ENCODE measurements at regions not wholly inside any gene's neighbourhood (a gene's known extent, or its start where the extent isn't known, plus 50 kb on each side); places are given as distances from the start of the nearest gene placed in this dataset.

DNA sequence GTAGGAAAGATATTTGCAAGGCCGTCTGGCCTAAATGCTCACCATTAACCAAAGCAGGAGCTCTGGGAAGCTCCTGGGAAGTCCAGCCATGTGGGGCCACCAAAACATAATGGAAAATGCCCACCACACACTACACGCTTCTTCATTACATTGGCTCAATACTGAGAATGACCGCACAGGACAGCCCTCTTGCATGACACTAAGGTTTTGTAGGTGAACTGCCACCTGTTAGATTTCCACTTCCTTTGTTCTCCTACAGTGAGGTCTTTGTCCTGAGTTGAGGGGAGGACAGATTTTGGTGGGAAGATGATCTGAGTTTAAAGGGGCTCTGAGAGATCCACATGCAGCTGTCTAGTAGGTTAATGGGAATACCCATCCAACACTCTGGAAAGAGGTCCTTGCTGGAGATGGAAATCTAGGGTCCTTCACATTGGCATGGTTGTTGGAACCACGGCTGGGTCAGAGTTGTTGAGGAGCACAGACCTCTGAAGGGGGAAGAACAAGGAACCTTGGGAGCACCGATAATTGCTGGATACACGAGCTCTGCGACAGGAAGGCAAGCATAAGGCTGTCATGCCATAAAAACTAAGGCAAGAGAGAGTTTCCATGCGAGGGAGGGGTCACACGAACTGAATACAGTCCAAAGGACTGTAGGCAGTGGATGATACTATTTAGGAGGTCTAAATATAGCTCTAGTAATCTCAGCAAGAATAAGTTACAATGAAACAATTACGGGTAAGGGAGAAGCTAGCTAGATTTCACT, 105.5 kb upstream of the IRF2BP2 start:
- TF ChIP-seq, protein P1, sequence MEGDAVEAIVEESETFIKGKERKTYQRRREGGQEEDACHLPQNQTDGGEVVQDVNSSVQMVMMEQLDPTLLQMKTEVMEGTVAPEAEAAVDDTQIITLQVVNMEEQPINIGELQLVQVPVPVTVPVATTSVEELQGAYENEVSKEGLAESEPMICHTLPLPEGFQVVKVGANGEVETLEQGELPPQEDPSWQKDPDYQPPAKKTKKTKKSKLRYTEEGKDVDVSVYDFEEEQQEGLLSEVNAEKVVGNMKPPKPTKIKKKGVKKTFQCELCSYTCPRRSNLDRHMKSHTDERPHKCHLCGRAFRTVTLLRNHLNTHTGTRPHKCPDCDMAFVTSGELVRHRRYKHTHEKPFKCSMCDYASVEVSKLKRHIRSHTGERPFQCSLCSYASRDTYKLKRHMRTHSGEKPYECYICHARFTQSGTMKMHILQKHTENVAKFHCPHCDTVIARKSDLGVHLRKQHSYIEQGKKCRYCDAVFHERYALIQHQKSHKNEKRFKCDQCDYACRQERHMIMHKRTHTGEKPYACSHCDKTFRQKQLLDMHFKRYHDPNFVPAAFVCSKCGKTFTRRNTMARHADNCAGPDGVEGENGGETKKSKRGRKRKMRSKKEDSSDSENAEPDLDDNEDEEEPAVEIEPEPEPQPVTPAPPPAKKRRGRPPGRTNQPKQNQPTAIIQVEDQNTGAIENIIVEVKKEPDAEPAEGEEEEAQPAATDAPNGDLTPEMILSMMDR (IDR thresholded peaks at IDR 0.05; ENCODE audit: low read length, missing control alignments), result no peak
- H3K4me3 ChIP-seq (replicated peaks; ENCODE audit: low read depth, low read length), result no peak overlapping the region
- no peak for DNase-seq (ENCODE audit: low read depth)

DNA sequence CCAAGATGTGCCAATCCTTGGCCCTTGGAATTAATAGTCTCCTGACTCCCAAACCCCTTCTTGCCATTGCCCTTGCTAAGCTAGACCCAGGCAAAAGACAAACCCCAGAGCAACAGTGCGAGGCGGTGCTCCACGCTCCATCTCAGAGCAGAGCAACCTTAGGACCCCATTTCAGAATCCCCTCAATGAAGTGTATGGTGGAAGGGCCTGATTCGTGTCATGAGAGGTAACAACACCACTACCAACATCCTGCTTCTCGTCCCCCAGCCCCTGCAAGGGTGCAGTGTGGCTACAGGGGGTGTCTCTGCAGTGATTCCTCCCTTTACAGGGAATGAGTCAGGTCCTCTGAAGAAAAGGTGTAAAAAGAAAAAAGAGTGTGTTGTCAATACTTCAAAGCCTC, 103.9 kb upstream of the IRF2BP2 start:
- TF ChIP-seq, protein P1 (IDR thresholded peaks at IDR 0.05; ENCODE audit: low read length, missing control alignments), result no peak
- DNase-seq (ENCODE audit: low read depth), result no peak
- H3K4me3 ChIP-seq (replicated peaks; ENCODE audit: low read depth, low read length), result no peak overlapping the region

GRCh38 chr1:234713440-234713839, 103.5 kb upstream of the IRF2BP2 start:
- TF ChIP-seq, protein P1 (IDR thresholded peaks at IDR 0.05; ENCODE audit: low read length, missing control alignments), result no peak
- DNase-seq (ENCODE audit: low read depth), result no peak

GRCh38 chr1:234712891-234713305, 102.9 kb upstream of the IRF2BP2 start:
- TF ChIP-seq, protein P1 (IDR thresholded peaks at IDR 0.05; ENCODE audit: low read length, missing control alignments), result no peak
- DNase-seq (ENCODE audit: low read depth), result no peak
- no peak overlapping the region for H3K4me3 ChIP-seq (replicated peaks; ENCODE audit: low read depth, low read length)

More at GRCh38 chr1:234713440-234713839, 103.5 kb upstream of the IRF2BP2 start:
- no peak overlapping the region for H3K4me3 ChIP-seq (replicated peaks; ENCODE audit: low read depth, low read length)

- no peak overlapping the region for H3K4me3 ChIP-seq (replicated peaks; ENCODE audit: low read depth, low read length)
- TF ChIP-seq, protein P1 (IDR thresholded peaks at IDR 0.05; ENCODE audit: low read length, missing control alignments), result no peak
Measured at GRCh38 chr1:234710936-234711724, 101.2 kb upstream of the IRF2BP2 start.

DNA sequence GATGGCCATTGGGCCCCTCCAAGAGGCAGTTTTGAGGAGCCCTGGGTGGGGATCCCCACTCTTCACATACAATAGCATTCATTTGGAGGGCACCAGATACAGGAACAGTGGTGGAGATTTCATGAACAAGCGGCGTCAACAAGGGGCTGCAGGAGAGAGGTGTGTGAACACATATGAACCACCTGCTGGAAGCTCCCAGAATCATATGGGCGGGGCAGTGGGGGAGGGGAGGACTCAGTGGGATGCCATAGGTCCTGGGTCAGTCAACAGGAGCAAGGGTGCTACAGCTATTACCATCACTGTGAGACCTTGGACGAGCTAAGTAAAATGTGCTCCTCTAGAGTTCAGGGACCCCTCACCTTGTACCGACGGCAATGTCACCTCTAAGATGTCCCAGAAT, 100.4 kb upstream of the IRF2BP2 start:
- H3K4me3 ChIP-seq (replicated peaks; ENCODE audit: low read depth, low read length), result no peak overlapping the region
- TF ChIP-seq, protein P1 (IDR thresholded peaks at IDR 0.05; ENCODE audit: low read length, missing control alignments), result no peak
- no peak for DNase-seq (ENCODE audit: low read depth)

More at GRCh38 chr1:234710936-234711724, 101.2 kb upstream of the IRF2BP2 start:
- DNase-seq (ENCODE audit: low read depth), result no peak
